ENCODE measurements at regions not wholly inside any gene's neighbourhood (a gene's known extent, or its start where the extent isn't known, plus 50 kb on each side); places are given as distances from the start of the nearest gene placed in this dataset.
"Not testable (repeated sequence)": the region's sequence is repeated elsewhere in the genome, so short reads cannot be mapped to it uniquely, and the experiment has no call there.

DNA sequence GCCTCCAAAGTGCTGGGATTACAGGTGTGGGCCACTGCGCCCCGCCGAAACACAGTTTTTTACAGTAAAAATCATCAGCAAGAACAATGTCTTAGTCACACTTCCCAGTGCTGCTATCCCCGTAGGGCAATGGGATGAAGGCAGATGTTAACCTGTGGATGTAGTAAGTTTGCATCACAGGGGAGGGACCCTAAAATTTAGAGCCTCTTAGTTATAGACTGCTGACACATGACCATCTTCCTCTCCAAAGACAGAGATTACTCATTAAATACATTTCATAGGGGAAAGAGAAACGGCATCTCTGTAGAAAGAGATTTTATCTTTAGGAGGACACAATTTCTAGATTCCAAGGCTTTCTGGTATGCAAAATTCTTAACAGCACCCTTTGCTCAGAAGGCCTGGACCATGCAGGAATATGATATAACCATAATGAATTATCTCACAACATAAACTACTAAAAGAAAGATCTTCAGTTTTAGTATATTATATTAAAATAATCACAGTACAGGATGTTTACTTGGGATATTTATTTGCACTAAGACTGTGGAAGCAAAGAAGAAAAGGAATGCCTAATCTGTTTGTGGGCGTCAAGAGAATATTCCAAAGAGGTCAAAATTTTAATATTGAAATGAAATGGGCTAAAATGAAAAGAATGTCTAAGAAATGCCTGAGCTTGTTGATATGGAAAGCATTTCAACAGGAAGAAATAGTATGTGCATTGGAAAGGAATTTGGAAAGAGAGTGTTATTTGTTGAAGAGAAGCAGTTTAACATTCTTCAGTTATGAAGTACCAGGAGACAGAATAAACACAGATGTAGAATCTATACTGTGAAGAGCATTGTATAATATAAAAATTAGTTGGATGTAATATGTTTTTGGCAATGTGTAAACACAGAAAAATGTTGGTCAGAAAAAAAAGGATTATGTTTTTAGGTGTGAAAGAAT is 1228.3 kb upstream of the CHAC2 start:
- no peak for DNase-seq (ENCODE audit: low spot score)

DNA sequence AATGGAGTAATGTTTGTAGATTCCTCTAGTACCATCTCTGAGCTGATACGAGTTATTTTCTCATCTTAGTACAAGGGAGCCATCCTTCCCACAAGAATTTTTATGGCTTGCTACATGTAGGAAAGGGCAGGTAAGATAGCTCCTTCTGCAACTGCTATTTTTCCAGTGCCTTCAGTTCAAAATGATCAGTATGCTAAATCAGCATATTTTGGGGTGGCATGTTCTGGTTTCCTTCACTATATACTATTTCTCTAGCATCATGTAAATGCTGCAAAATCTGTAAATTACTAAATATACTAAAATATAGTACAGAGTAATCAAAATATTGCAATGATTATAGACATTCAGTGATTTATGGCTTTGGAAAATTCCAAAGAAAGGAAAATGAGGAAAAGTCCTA is 1230.0 kb upstream of the CHAC2 start:
- DNase-seq (ENCODE audit: low spot score) = no peak

DNA sequence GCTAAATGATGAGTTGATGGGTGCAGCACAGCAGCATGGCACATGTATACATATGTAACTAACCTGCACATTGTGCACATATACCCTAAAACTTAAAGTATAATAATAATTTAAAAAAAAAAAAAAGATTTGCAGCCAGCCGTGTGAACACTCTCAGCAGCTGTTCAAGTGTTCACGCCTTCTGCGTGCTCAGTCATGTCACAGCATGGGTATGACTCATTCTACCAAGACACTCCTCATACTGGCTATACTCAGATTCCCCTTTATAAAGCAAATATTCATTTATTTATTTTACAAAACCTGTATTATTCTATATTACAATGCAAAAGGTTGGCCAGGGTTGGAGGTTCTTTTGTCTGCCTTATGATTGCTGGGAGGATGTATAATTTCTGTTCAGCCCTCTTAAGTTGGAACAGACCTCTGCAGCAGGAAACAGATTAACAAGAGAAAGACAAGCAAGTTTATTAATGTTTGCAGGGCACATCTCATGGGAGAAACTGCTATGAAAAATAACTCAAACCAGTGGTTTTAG is 1230.6 kb upstream of the CHAC2 start:
- DNase-seq (ENCODE audit: low spot score) = no peak

DNA sequence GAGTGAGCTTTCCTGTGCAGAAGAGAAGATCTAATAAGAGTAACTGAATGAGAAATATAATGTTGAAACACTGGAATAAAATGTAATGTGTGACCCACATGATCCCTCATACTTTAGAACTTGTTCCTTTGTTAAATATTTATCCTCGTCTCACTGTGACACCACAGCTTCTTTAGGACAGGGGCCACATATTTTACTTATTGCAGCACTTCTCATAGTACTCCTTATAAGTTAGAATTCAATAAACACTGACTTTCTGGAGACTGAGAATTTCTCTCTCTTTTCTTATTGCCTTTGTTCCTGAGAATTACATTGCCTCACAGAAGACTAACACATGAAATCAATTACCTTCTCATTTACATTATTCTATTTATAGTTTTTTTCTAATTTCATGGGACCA is 1234.6 kb upstream of the CHAC2 start:
- DNase-seq (ENCODE audit: low spot score) = no peak

GRCh38 chr2:52526735-52527134 is 1240.9 kb upstream of the CHAC2 start:
- no peak for DNase-seq (ENCODE audit: low spot score)

DNA sequence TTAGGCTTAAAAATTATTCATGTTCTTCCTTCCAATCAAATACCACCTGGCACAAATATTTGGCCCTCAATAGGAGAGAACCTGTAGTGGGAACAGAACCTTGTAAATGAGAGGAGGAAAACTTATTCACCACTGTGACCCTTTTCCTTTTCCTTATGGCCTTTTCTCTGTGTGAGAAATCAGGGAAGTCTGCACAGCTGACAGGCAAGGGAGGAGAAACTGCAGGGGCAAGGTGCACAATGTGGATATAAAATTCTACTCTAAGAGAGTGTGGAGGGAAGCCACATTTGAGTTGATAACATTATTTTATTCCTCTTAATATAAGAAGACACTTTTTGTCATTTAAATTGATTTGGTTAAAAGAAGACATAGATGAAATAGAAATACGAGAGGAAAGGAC is 1247.0 kb upstream of the CHAC2 start:
- no peak for DNase-seq (ENCODE audit: low spot score)

- no peak for DNase-seq (ENCODE audit: low spot score)
Observed at GRCh38 chr2:52518678-52519077, 1248.9 kb upstream of the CHAC2 start.

DNA sequence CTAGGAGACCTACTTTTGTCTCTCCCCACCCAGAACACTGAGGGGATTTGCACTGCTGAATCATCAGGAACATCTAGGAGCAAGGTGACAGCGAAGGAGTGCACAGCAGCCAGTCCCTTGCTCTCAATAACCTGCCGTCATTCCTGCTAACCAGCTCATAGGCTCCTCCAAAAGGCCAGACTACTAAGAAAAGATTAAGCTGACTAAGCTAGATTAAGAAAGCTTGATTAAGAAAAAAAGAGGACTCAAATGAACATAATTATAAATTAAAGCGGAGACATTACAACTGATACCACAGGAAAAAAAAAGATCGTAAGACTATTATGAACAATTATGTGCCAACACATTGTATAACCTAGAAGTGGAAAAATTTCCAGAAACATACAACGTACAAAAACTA is 1254.8 kb upstream of the CHAC2 start:
- DNase-seq (ENCODE audit: low spot score) = no peak

DNA sequence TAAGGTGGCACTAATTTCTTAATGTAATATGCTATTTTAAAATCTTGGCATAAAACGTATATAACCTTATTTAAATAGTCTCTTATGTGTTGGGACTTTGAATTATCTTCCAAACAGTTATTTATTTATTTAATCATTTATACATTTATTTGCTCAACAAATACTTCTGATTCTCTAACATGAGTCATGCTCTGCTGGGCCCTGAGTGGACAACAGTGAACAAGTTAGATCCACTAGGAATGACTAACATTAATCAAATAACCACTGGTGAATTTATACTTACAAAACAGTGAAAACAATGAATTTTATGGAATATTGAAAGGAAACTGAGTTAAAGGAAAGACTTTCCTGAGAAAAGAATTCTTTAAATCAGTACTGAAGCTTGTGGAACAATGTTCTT is 1257.2 kb upstream of the CHAC2 start:
- DNase-seq (ENCODE audit: low spot score) = no peak

- DNase-seq (ENCODE audit: low spot score) = no peak
Observed at GRCh38 chr2:52502476-52502860, 1265.1 kb upstream of the CHAC2 start.

DNA sequence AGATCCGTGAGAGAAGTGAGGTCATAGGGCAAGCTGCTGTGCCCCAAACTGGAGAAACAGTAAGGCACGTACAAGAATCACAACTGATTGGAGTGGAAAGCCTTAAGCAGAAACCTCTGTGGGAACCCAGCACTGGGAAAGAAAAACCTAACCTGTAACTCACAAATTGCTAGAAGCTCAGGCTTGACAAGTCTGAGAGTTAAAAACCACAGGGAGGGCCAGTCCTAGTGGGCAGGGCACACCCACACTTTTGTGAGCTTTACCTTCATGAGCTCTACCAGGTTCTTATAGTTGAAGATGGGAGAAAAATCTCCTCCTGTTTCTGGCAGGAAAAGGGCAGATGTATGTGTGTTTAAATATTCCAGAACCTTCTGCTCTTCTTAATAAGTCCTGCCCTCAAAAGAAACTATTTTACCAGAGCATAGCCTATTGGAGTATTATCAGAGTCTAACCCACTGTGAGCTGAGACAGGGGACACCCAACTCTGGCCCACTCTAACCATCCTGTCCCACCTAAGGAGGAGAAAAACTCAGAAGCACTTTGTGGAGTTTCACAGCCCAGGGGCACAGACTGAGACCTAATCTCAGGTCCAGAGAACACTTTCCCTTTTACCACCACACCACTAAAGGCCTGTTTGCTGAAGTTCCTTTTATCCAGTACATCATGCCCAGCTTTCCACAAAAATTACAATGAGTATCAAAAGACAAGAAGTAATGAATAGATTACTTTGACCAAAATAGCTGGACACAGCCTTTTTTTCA is 1265.7 kb upstream of the CHAC2 start:
- DNase-seq (ENCODE audit: low spot score) = no peak

DNA sequence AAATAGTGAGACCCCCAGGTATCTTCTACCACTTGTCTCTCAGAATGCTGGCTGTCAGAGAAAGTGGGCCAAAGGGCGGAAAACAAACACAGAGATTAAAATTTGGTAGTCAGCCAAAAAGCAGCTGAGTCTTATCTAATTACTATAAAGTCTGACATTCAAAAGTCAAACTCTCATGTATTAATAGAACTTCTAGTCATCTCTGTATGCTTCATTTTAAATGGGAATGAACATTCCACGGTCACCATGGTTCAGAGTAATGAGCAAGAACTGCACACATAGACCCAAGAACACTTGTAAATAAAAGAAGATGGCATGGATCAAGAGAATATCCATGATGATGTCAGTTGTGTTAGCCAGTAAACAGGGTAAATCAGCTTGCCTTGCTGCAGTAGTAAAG is 1267.0 kb upstream of the CHAC2 start:
- no peak for DNase-seq (ENCODE audit: low spot score)

DNA sequence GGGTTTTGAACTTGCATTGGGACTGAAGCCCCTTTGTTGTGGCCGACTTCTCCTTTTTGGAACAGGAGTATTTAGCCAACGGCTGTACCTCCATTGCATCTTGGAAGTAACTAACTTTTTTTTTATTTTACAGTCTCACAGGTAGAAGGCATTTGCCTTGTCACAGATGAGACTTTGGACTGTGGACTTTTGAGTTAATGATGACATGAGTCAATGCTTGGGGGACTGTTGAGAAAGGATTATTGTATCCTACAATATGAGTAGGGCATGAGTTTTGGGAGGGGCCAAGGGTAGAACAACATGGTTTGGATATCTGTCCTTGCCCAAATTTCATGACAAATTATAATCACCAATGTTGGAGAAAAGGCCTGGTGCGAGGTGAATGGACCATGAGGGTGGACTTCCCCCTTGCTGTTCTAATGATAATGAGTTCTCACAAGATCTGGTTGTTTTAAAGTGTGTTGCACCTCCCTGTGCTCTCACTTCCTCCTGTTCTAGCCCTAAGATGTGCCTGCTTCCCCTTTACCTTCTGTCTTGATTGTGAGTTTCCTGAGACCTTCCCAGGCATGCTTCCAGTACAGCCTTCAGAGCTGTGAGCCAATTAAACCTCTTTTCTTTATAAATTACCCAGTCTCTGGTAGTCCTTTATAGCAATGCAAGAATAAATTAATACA is 1269.4 kb upstream of the CHAC2 start:
- DNase-seq (ENCODE audit: low spot score) = no peak

GRCh38 chr2:52495816-52496215 is 1271.8 kb upstream of the CHAC2 start:
- no peak for DNase-seq (ENCODE audit: low spot score)

DNA sequence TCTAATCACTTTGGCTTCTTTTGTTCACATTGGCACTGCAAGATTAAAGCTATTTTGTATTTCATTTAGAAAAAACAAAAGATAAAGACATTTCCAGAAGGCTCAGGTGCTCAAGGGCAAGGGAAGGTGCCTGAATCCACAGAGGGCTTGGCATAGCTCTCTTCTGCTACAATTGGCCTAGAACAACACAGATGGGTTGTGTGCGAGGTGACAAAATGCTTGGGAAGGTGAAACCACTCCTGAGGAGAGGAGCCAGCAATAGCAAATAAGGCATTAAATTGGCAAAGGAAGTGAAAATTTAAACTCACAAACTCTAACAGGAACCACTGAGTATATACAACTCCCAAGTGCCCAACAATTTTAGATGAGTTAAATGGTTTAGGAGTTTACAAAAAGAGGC is 1290.4 kb upstream of the CHAC2 start:
- DNase-seq (ENCODE audit: low spot score) = no peak

DNA sequence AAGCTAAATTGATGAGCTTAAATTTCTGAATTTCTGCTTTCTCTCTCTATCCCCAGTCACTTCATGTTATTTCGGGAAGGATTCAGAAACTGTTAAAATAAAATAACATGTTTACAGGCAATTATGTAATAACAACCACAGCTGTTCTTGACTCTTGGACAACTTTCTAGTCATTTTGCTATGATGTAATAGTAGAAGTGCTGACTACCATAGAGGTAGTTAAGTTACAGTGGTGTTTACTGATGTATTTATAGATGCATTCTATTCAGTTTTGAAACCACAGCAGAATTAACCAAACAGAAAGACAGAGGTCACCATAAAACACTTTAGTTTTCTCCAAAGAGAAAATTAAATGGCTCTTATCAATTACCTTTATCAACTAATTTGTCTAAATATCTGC is 1292.0 kb upstream of the CHAC2 start:
- DNase-seq (ENCODE audit: low spot score) = no peak

DNA sequence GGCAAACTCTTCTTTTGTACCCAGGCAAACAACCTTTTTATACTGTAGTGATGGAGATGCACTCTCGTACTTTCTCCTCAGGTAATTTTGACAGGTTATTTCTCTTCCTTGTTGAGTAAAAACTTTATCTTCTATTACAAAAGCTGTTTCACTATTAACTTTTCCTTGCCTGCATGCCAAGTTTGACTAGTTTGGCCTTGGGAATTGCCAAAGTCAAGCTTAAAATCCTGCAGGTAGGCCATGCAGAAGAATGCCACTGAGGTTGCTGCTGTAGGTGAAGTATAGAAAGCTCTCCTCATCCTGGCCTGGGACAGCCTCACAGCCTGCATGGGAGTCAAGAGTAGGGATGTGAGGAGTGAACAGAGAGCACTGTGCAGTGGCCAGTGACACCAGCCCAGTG is 1293.5 kb upstream of the CHAC2 start:
- DNase-seq (ENCODE audit: low spot score) = no peak

DNA sequence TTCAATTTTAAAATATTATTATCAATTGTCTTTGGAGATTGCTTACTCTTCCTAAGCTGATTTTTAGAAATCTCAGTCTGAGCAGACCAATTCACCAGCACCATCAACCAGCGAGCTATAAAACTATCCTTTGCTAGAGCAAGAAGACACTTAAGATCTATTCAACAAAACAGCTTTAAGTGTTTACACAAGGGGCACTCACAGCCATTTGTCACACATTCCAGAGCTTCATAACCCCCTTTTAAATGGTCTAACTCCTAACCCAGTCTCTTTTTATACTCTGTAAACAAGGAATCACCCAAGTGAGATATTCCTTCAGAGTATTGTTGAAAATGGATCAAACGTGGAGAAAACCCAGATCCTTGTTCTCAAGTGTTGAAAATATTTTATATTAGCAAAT is 1294.1 kb upstream of the CHAC2 start:
- DNase-seq (ENCODE audit: low spot score) = no peak

DNA sequence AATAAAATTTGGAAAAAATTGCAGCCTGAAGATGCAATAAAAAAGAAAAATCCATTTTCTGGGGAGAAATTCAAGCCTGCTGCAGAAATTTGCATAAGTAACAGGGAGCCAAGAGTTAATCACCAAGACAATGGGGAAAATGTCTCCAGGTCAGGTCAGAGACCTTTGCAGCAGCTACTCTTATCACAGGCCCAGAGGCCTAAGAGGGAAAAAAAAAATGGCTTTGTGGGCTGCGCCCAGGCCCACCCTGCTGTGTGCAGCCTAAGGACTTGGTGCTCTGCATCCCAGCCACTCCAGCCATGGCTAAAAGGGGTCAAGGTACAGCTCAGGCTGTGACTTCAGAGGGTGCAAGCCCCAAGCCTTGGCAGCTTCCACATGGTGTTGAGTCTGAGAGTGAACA is 1297.1 kb upstream of the CHAC2 start:
- DNase-seq (ENCODE audit: low spot score) = not testable (repeated sequence)

- no peak for DNase-seq (ENCODE audit: low spot score)
Observed at GRCh38 chr2:52467189-52467588, 1300.4 kb upstream of the CHAC2 start.

DNA sequence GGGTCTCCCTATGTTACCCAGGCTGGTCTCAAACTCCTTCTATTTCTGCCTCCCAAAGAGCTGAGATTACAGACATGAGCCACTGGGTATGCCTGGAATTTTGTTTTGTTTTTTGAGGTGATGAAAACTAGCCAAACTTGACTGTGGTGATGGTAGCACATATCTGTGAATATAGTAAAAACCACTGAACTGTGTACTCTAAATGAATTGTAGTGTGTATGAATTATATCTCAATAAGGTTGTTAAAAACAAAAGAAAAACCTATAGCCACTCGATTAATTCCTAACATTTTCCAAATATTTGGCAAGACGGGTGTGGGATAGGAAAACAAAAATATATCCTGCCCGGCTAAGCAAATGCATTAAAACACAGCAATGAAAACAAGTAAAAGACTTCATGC is 1302.3 kb upstream of the CHAC2 start:
- no peak for DNase-seq (ENCODE audit: low spot score)

GRCh38 chr2:52463457-52463856 is 1304.1 kb upstream of the CHAC2 start:
- no peak for DNase-seq (ENCODE audit: low spot score)
